NK-92 treated with Interleukin-12 subunit alpha and Interleukin-12 subunit beta, amount 100 ng/mL, for 24 hours (cell line): ENCODE measurements at regions not wholly inside any gene's neighbourhood (a gene's known extent, or its start where the extent isn't known, plus 50 kb on each side); places are given as distances from the start of the nearest gene placed in this dataset.
"Not testable (repeated sequence)": the region's sequence is repeated elsewhere in the genome, so short reads cannot be mapped to it uniquely, and the experiment has no call there.

Experiments
- DNase-seq: peaks from one replicate; lab custom pipeline; 2025; lab: John Stamatoyannopoulos, UW

GRCh38 chr2:19651466-19651865 is 250.3 kb downstream of the TTC32 start:
- no peak for DNase-seq

- DNase-seq: no peak
These were observed 251.9 kb downstream of the TTC32 start for GRCh38 chr2:19649785-19650380.

- no peak for DNase-seq
These were observed 252.6 kb downstream of the TTC32 start for GRCh38 chr2:19649142-19649541.

- no peak for DNase-seq
These were observed 253.2 kb downstream of the TTC32 start for GRCh38 chr2:19648583-19648982.

GRCh38 chr2:19646987-19647386 is 254.8 kb downstream of the TTC32 start:
- DNase-seq: no peak

GRCh38 chr2:19644763-19645162 is 257.0 kb downstream of the TTC32 start:
- no peak for DNase-seq

GRCh38 chr2:19643117-19643518 is 258.7 kb downstream of the TTC32 start:
- DNase-seq: no peak

- no peak for DNase-seq
These were observed 259.3 kb downstream of the TTC32 start for GRCh38 chr2:19642501-19642900.

GRCh38 chr2:19635951-19636510 is 265.8 kb downstream of the TTC32 start:
- DNase-seq: no peak

- DNase-seq: no peak
These were observed 269.3 kb downstream of the TTC32 start for GRCh38 chr2:19632403-19632991.

- no peak for DNase-seq
These were observed 269.9 kb downstream of the TTC32 start for GRCh38 chr2:19631871-19632270.

- no peak for DNase-seq
These were observed 270.9 kb downstream of the TTC32 start for GRCh38 chr2:19630921-19631320.

- no peak for DNase-seq
These were observed 268.9 kb upstream of the OSR1 start for GRCh38 chr2:19627359-19627758.

GRCh38 chr2:19623488-19623887 is 265.1 kb upstream of the OSR1 start:
- no peak for DNase-seq

- no peak for DNase-seq
These were observed 258.9 kb upstream of the OSR1 start for GRCh38 chr2:19617257-19617848.

GRCh38 chr2:19615402-19615801 is 257.0 kb upstream of the OSR1 start:
- DNase-seq: not testable (repeated sequence)

- no peak for DNase-seq
These were observed 255.6 kb upstream of the OSR1 start for GRCh38 chr2:19614066-19614465.

- DNase-seq: no peak
These were observed 253.3 kb upstream of the OSR1 start for GRCh38 chr2:19611491-19612332.

- no peak for DNase-seq
These were observed 250.8 kb upstream of the OSR1 start for GRCh38 chr2:19609266-19609665.

- DNase-seq: no peak
These were observed 249.7 kb upstream of the OSR1 start for GRCh38 chr2:19607931-19608771.

- no peak for DNase-seq
These were observed 249.0 kb upstream of the OSR1 start for GRCh38 chr2:19607400-19607799.

GRCh38 chr2:19600982-19601381 is 242.6 kb upstream of the OSR1 start:
- no peak for DNase-seq
